ENCODE measurements at regions not wholly inside any gene's neighbourhood (a gene's known extent, or its start where the extent isn't known, plus 50 kb on each side); places are given as distances from the start of the nearest gene placed in this dataset.
A peak's percentile ranks its signal among the peaks of the same experiment; 100 is the strongest.

- DNase-seq, result peak in 1 of 3 experiments; percentile 74
Observed at GRCh38 chr1:87937831-87938395, 609.2 kb downstream of the LMO4 start.

GRCh38 chr1:87938631-87939030 lies 610.0 kb downstream of the LMO4 start:
- DNase-seq, result no peak

GRCh38 chr1:87939444-87939843 lies 610.8 kb downstream of the LMO4 start:
- DNase-seq, result no peak

- peak in 2 of 3 experiments; percentile 33 to 34 for DNase-seq
Observed at GRCh38 chr1:87940421-87940820, 611.7 kb downstream of the LMO4 start.

- peak in 2 of 3 experiments; percentile 19 to 27 for DNase-seq
Observed at GRCh38 chr1:87941337-87941946, 612.8 kb downstream of the LMO4 start.

- no peak for DNase-seq
Observed at GRCh38 chr1:87942165-87942564, 613.5 kb downstream of the LMO4 start.

GRCh38 chr1:87949711-87950110 lies 621.0 kb downstream of the LMO4 start:
- DNase-seq, result no peak

GRCh38 chr1:87950369-87950768 lies 621.7 kb downstream of the LMO4 start:
- DNase-seq, result peak in 1 of 3 experiments; percentile 13

GRCh38 chr1:87951409-87951808 lies 622.7 kb downstream of the LMO4 start:
- no peak for DNase-seq

- DNase-seq, result peak in 1 of 3 experiments; percentile 5
Observed at GRCh38 chr1:87951852-87952251, 623.2 kb downstream of the LMO4 start.

GRCh38 chr1:87953121-87953520 lies 624.4 kb downstream of the LMO4 start:
- no peak for DNase-seq

GRCh38 chr1:87953732-87954344 lies 625.2 kb downstream of the LMO4 start:
- DNase-seq, result peak; percentile 54 to 83 (median 67)

GRCh38 chr1:87955038-87955437 lies 626.4 kb downstream of the LMO4 start:
- no peak for DNase-seq

GRCh38 chr1:87956072-87956471 lies 627.4 kb downstream of the LMO4 start:
- DNase-seq, result no peak

- peak in 1 of 3 experiments; percentile 10 for DNase-seq
Observed at GRCh38 chr1:87956750-87957149, 628.1 kb downstream of the LMO4 start.

GRCh38 chr1:87957331-87957730 lies 628.7 kb downstream of the LMO4 start:
- DNase-seq, result no peak

GRCh38 chr1:87958201-87958600 lies 629.5 kb downstream of the LMO4 start:
- no peak for DNase-seq

GRCh38 chr1:87958716-87959115 lies 630.0 kb downstream of the LMO4 start:
- DNase-seq, result no peak

- peak in 1 of 3 experiments; percentile 86 for DNase-seq
Observed at GRCh38 chr1:87959236-87959635, 630.6 kb downstream of the LMO4 start.

GRCh38 chr1:87961992-87962391 lies 633.3 kb downstream of the LMO4 start:
- no peak for DNase-seq

- DNase-seq, result no peak
Observed at GRCh38 chr1:87963556-87963955, 634.9 kb downstream of the LMO4 start.

- DNase-seq, result no peak
Observed at GRCh38 chr1:87965193-87965592, 636.5 kb downstream of the LMO4 start.

- DNase-seq, result no peak
Observed at GRCh38 chr1:87968197-87968955, 639.7 kb downstream of the LMO4 start.

GRCh38 chr1:87969040-87969439 lies 640.4 kb downstream of the LMO4 start:
- DNase-seq, result no peak
